ENCODE measurements at regions not wholly inside any gene's neighbourhood (a gene's known extent, or its start where the extent isn't known, plus 50 kb on each side); places are given as distances from the start of the nearest gene placed in this dataset.
A peak's percentile ranks its signal among the peaks of the same experiment; 100 is the strongest.
"Not testable (repeated sequence)": the region's sequence is repeated elsewhere in the genome, so short reads cannot be mapped to it uniquely, and the experiment has no call there.

GRCh38 chr18:7178568-7178967, 52.3 kb upstream of the LRRC30 start:
- DNase-seq = not testable (repeated sequence)

- peak; percentile 67 for DNase-seq
Observed at GRCh38 chr18:7177116-7177744, 53.7 kb upstream of the LRRC30 start.

- DNase-seq = no peak
Observed at GRCh38 chr18:7174344-7175095, 56.4 kb upstream of the LRRC30 start.

GRCh38 chr18:7173216-7173615, 55.6 kb upstream of the LAMA1 start:
- no peak for DNase-seq

DNA sequence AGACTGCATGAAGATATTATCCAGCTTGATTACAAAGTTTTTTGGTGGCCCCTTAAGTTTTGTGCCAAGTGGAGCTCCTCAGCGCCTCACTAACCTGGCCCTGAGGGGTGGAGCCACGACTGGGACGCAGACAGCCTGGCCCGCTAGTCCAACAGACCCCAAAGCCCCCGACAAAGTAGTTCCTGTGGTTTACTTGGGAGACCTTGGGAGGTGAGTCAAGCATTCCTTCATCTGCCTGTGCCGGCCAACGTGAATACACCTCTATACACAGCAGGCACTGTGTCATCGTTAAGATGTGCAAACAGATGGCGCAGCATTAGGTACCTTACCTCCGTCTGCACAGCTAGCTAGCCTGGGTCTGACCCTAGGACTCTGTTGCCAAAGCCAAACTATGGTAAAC, 55.0 kb upstream of the LAMA1 start:
- DNase-seq = no peak

DNA sequence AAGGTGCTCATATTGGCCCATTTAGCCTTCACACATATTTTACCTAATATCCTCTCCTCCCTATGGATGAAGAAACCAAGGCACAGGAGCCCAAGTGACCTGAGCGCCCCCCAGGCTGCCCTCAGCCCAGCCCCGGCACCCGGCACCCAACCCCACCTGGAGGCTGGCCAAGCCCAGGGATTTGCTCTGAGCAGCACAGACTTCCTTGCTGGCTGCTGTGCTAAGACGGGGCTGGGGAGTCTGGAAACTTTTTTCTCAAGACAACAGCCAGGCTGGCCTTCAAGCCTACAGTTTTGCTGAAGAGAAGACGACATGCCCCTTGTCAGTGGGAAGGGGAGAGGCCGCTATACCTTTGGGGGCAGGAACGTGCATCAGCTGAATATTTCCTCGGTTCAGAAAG, 52.7 kb upstream of the LAMA1 start:
- DNase-seq = no peak

GRCh38 chr18:7169601-7170000, 52.0 kb upstream of the LAMA1 start:
- DNase-seq = no peak

DNA sequence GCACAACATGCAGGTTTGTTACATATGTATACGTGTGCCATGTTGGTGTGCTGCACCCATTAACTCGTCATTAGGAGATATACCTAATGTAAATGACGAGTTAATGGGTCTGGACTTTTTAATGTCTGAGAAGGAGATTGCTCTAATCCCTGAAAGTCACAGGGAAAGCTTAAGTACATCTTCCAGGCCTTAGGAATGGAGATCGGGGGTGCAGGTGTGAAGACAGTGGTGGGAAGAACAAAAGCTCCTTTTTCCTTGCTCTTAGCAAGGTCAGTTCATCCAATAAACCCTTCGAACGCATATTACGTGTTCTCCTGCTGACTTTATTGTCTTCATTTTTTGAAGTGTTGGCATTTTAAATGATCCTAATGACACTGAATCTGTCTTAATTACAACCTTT, 50.8 kb upstream of the LAMA1 start:
- DNase-seq = no peak
